ENCODE measurements at regions not wholly inside any gene's neighbourhood (a gene's known extent, or its start where the extent isn't known, plus 50 kb on each side); places are given as distances from the start of the nearest gene placed in this dataset.

DNA sequence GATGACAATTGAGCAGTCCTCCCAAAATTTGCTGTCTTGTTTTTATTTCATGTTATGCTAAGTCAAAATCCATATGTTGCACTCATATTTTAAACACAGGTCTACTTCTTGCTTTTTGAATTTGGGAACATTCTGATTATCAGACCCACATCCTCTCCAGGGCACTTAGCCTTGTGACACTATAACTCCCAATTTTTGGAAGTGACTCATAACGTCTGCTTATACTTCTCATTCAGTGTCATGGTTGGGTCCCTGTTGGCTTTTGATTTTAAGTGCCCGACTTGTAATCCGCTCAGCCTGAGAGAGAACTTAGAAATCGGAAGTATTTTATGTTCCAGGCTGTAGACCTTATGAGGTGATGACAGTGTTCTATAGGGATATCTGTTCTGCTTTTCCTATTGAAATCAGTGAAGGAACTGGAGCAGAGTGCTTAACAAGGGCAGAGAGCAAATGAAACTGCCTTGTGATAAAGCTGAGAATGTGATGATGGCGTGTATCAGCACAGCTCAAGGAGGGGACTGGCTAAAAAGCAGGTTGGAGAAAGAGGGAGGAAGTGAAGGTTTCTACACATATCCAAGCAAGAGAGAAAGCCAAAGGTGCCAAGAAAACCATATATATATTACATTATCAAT lies 136.0 kb downstream of the HLX start:
- Histone ChIP-seq H3K36me3 (ENCODE audit: control insufficient read depth, insufficient read depth, low read length) (no peaks in the 10 kb centered on the region), H3K27me3 (ENCODE audit: control insufficient read depth, insufficient read depth, low read length) (no peaks in the 10 kb centered on the region), H3K4me2 (ENCODE audit: low read length) (no peak overlapping the region), H3K79me2 (no peaks in the 10 kb centered on the region), H3K4me1 (no peaks in the 10 kb centered on the region), H2AFZ (no peak overlapping the region), H3K9ac (no peak overlapping the region), H3K4me3 (ENCODE audit: low read depth, low read length) (no peak overlapping the region), H3K9me3 (ENCODE audit: control insufficient read depth, low read length) (no peaks in the 10 kb centered on the region), H3K27ac (no peak overlapping the region)
- no peak for TF ChIP-seq CTCF (IDR thresholded peaks at IDR 0.05)

DNA sequence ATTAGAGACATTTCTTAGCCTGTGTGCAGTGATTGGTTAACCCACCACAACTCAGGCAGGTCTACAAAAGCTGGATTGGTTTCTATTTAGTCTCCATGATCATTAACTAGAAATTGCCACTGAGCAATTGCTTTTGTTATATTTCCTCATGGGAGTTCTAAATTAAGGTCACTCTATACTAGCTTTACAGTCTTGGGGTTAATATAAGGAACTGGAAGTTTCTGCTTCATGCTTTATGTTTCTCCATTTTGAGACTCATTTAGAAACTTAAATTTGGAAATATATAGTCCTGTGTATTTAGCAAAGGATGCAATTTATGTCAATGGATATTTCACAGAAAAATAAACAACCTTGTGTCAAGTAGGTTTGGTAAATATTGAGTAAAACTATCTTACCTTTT lies 137.5 kb downstream of the HLX start:
- no peak overlapping the region for H3K9ac ChIP-seq
- no peak overlapping the region for H3K27ac ChIP-seq
- no peaks in the 10 kb centered on the region for H3K4me1 ChIP-seq
- no peaks in the 10 kb centered on the region for H3K36me3 ChIP-seq (ENCODE audit: control insufficient read depth, insufficient read depth, low read length)
- no peak for TF ChIP-seq CTCF (IDR thresholded peaks at IDR 0.05)
- no peak overlapping the region for H3K4me3 ChIP-seq (ENCODE audit: low read depth, low read length)
- H3K79me2 ChIP-seq: no peaks in the 10 kb centered on the region
- H2AFZ ChIP-seq: no peak overlapping the region
- H3K27me3 ChIP-seq (ENCODE audit: control insufficient read depth, insufficient read depth, low read length): no peaks in the 10 kb centered on the region
- no peak overlapping the region for H3K4me2 ChIP-seq (ENCODE audit: low read length)
- no peaks in the 10 kb centered on the region for H3K9me3 ChIP-seq (ENCODE audit: control insufficient read depth, low read length)

DNA sequence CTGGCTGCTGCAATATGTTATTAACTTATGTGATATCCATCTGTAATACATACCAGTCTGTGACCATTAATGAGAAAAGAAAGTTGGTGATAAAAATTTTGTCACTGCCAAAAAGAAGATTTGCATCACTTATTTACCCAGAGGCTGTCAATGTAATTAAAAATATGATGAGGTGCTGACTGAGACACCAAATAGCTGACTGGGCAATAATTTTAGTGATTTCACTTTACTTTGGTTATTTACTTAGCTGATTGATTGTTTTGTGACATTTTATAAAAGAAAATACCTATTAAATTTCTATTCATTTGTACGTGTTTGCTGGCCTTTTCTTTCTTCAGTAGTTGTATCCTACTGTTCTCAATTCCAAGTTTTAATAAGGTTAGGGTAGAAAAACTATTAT lies 139.2 kb downstream of the HLX start:
- Histone ChIP-seq H3K36me3 (ENCODE audit: control insufficient read depth, insufficient read depth, low read length) (no peaks in the 10 kb centered on the region), H3K4me2 (ENCODE audit: low read length) (no peak overlapping the region), H2AFZ (no peak overlapping the region), H3K9me3 (ENCODE audit: control insufficient read depth, low read length) (no peaks in the 10 kb centered on the region), H3K79me2 (no peaks in the 10 kb centered on the region), H3K9ac (no peak overlapping the region), H3K27me3 (ENCODE audit: control insufficient read depth, insufficient read depth, low read length) (no peaks in the 10 kb centered on the region), H3K4me3 (ENCODE audit: low read depth, low read length) (no peak overlapping the region), H3K4me1 (no peaks in the 10 kb centered on the region), H3K27ac (no peak overlapping the region)
- TF ChIP-seq CTCF (IDR thresholded peaks at IDR 0.05): no peak

GRCh38 chr1:221022331-221022730 lies 143.1 kb downstream of the HLX start:
- no peak overlapping the region for H3K27ac ChIP-seq
- H3K4me1 ChIP-seq: no peaks in the 10 kb centered on the region
- H3K4me3 ChIP-seq (ENCODE audit: low read depth, low read length): no peak overlapping the region
- no peak overlapping the region for H3K9ac ChIP-seq
- H3K4me2 ChIP-seq (ENCODE audit: low read length): no peak overlapping the region
- no peaks in the 10 kb centered on the region for H3K27me3 ChIP-seq (ENCODE audit: control insufficient read depth, insufficient read depth, low read length)
- H3K9me3 ChIP-seq (ENCODE audit: control insufficient read depth, low read length): no peaks in the 10 kb centered on the region
- H2AFZ ChIP-seq: no peak overlapping the region
- H3K36me3 ChIP-seq (ENCODE audit: control insufficient read depth, insufficient read depth, low read length): no peaks in the 10 kb centered on the region
- TF ChIP-seq CTCF (IDR thresholded peaks at IDR 0.05): no peak
- no peaks in the 10 kb centered on the region for H3K79me2 ChIP-seq

GRCh38 chr1:221023482-221023881 lies 144.2 kb downstream of the HLX start:
- H3K4me2 ChIP-seq (ENCODE audit: low read length): no peak overlapping the region
- H3K9ac ChIP-seq: no peak overlapping the region
- no peaks in the 10 kb centered on the region for H3K9me3 ChIP-seq (ENCODE audit: control insufficient read depth, low read length)
- H2AFZ ChIP-seq: no peak overlapping the region
- no peak overlapping the region for H3K27ac ChIP-seq
- H3K27me3 ChIP-seq (ENCODE audit: control insufficient read depth, insufficient read depth, low read length): no peaks in the 10 kb centered on the region
- H3K4me1 ChIP-seq: no peaks in the 10 kb centered on the region
- no peak overlapping the region for H3K4me3 ChIP-seq (ENCODE audit: low read depth, low read length)
- no peak for TF ChIP-seq CTCF (IDR thresholded peaks at IDR 0.05)
- H3K36me3 ChIP-seq (ENCODE audit: control insufficient read depth, insufficient read depth, low read length): no peaks in the 10 kb centered on the region
- H3K79me2 ChIP-seq: no peaks in the 10 kb centered on the region
